ENCODE measurements at regions not wholly inside any gene's neighbourhood (a gene's known extent, or its start where the extent isn't known, plus 50 kb on each side); places are given as distances from the start of the nearest gene placed in this dataset.
"Not testable (repeated sequence)": the region's sequence is repeated elsewhere in the genome, so short reads cannot be mapped to it uniquely, and the experiment has no call there.

DNA sequence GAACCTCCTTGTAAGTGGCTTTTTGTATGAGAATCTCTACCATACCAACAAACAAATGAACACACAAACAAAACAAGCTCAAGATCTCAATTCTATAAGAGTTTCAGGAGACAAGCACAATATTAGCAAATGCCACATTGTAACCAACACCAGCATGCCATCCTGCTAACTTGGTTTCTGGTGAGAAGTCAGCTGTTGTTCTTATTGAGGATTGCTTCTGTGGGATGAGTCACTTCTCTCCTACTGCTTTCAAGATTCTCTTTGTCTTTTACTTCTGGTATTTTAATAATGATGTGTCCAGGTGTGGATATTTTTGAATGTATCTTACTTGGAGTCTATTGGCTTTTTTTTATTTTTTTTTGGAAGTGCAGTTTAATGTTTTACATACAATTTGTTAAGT is 131.7 kb downstream of the BCL2L11 start:
- DNase-seq = no peak

GRCh38 chr2:111254916-111255315 is 134.2 kb downstream of the BCL2L11 start:
- DNase-seq = not testable (repeated sequence)

DNA sequence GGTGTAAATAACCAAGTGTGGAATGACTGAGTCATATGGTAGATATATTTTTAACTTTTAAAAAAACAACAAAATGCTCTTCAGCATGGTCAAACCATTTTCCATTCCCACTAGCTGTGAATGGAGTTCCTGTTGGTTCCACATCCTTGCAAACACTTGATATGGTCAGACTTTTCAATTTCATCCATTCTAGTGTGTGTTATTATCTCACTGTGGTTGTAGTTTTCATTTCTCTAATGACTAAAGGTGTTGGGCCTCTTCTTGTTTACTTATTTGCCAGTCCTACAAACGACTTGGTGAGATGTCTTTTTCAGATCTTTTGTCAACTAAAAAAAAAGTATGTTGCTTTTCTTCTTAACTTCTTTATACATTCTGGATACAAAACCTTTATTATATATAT is 135.9 kb downstream of the BCL2L11 start:
- not testable (repeated sequence) for DNase-seq

DNA sequence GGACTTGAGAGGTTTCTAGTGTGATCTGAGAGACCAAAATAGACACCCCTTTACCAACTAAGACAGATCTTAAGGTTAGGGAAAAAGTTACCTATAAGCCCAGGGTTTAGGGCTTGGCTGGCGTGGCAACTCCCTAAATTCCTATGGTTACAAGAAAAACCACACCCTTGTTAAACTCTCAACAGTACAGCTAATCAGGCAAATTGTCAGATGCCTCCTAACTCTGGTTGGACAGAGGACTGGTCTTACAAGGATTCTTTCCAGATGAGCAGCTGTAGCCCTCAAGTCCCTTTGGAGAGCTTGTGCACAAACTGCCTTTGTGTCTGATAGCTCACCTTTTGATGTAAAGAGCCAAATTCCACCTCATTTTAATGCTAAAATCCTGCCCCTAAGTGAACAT is 136.9 kb downstream of the BCL2L11 start:
- DNase-seq = not testable (repeated sequence)

GRCh38 chr2:111258318-111258717 is 137.6 kb downstream of the BCL2L11 start:
- DNase-seq = not testable (repeated sequence)

- not testable (repeated sequence) for DNase-seq
These were observed 142.1 kb downstream of the BCL2L11 start for GRCh38 chr2:111262627-111263379.

- DNase-seq = not testable (repeated sequence)
These were observed 142.8 kb downstream of the BCL2L11 start for GRCh38 chr2:111263380-111264017.

- not testable (repeated sequence) for DNase-seq
These were observed 144.2 kb downstream of the BCL2L11 start for GRCh38 chr2:111264956-111265355.

DNA sequence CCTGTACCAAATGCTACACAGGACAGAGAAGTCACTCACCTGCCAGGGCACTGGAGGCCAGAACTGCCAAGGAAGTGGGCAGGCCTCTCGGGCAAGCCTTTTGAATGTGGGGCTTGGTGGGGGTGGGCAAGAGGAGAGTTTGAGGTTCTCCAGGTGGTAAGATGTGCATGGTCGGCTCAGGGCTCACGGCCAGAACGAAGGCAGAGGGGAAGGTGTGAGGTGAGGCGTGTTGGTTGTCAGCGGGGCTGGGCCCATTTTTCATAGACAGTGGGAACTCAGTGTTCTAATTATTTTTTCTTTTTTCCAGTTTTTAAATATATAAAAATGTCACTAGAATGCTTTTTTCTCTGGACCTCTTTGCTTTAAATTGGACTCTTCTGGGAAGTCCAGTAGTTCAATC is 145.8 kb downstream of the BCL2L11 start:
- not testable (repeated sequence) for DNase-seq

DNA sequence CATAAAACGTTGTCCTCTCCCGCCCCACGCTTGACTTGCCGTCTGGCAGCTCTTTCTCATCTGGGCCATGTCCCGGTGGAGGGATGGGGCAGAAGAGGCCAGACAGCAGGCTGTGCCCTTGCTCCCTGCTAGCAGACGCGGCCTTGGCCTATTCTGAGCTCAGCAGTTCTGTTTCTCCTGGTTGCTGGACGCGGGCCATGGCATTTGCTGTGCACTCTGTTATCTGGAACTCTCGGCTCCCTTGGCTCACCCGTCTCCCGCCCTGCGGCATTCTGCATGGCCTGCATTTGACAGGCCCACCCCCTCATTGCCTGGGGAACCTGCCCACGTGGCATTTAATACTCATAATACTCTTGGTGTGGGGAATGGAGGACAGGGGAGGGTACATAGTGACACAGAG is 146.3 kb downstream of the BCL2L11 start:
- not testable (repeated sequence) for DNase-seq

- DNase-seq = not testable (repeated sequence)
These were observed 149.1 kb downstream of the BCL2L11 start for GRCh38 chr2:111269761-111270323.

GRCh38 chr2:111270569-111270968 is 149.9 kb downstream of the BCL2L11 start:
- DNase-seq = not testable (repeated sequence)

GRCh38 chr2:111271647-111272304 is 151.1 kb downstream of the BCL2L11 start:
- DNase-seq = not testable (repeated sequence)

- DNase-seq = not testable (repeated sequence)
These were observed 152.3 kb downstream of the BCL2L11 start for GRCh38 chr2:111273007-111273406.

DNA sequence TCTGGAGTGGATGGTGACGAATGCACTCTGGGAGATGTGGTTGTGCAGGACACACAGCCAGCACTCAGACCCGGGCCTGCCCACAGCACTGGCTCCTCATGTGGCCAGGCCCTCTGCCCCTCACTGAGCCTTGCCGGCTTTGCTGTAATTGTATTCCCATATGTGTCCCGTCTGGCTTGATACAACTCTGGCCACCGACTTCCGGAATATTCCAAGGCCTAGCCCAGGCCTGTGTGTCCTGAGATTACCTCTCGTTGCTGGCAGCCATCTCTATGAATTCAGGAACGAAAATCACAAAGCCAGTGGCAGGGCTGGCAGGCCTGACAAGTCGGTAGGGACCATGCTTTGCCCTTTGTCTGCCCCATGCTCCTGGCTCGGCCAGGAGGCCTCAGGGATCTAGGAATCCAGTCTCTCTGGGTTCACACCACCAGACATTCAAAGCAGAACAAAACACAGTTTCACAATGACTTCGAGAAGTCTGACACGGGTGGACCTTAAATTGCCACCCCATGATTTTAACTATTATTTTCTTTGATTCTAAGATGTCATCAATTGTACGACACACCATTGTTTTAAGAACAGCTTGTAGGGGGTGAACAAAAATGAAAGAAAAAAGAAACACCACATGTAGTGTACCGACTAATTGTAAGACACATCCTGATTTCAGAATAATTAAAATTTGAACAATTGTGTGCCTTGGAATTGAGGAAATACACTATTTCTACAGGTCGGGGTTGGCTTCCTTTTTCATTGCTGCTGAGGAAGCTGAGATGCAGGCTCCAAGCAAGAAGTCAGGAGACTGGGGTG is 154.5 kb downstream of the BCL2L11 start:
- DNase-seq = not testable (repeated sequence)

DNA sequence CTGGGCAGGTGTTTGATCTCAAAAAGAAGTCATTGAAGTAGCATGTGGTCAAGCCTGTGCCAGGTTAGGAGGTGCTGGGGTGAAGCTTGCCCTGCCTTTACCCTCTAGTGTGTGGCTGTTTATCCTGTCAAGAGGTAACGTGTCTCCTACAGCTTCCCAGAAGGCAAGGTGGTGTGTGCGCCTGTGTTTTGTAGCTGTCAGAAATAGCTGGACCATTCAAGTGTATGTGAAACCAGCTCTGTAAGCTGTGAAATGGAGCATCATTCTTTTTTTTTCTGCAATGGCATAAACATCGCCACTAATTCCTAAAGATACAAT is 155.1 kb downstream of the BCL2L11 start:
- not testable (repeated sequence) for DNase-seq

GRCh38 chr2:111278133-111278532 is 157.4 kb downstream of the BCL2L11 start:
- DNase-seq = not testable (repeated sequence)

GRCh38 chr2:111280709-111281286 is 160.1 kb downstream of the BCL2L11 start:
- not testable (repeated sequence) for DNase-seq

DNA sequence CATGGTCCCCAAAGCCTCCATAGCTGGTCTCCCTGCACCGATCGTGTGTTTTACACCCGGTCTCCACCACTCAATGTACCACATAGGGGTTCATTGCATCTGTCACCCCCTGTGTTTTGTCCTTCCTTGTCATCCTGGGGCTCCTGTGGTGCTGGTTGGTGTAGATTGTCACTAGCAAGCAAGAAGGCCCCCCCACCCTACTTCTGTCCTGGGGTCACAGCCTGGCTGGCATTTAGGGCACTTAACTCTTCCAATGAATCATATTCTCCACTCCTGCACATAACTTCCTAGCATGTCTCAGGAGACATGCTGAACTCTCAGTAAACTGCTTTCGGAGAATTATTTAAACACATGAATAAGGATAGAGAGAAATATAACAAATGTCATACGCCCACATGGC is 161.4 kb downstream of the BCL2L11 start:
- DNase-seq = not testable (repeated sequence)

GRCh38 chr2:111287646-111288568 is 167.2 kb downstream of the BCL2L11 start:
- DNase-seq = not testable (repeated sequence)

DNA sequence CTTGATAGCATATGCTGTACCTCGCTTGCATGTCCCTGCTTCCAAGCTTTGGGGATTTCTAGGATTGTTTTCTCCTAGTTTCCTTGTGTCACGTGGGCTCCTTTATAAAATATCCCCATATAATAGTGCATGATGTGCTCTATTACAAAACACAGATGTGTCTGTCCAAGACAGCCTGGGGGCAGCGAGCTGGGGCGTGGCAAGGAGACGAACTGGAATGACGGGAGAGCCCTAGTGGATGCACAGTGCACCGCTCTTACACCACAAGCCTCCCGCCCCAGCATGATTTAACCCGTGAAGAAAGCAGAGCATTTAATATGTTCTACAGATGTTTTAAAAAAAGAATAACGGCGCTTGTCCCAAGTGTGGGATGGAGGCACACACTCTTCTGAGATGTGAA is 169.7 kb downstream of the BCL2L11 start:
- not testable (repeated sequence) for DNase-seq

Data from fibroblast of skin of right quadriceps (primary cell).